HG03439 (cell line): ENCODE measurements at regions not wholly inside any gene's neighbourhood (a gene's known extent, or its start where the extent isn't known, plus 50 kb on each side); places are given as distances from the start of the nearest gene placed in this dataset.
"Not testable (repeated sequence)": the region's sequence is repeated elsewhere in the genome, so short reads cannot be mapped to it uniquely, and the experiment has no call there.

Experiments
- ATAC-seq: cut with Tn5 transposase; IDR thresholded peaks from one replicate; pipeline ENCODE4 v1.9.1; 2021; ENCODE audit warnings: mild to moderate bottlenecking, moderate library complexity; ENCODE audit not compliant: unreplicated experiment

DNA sequence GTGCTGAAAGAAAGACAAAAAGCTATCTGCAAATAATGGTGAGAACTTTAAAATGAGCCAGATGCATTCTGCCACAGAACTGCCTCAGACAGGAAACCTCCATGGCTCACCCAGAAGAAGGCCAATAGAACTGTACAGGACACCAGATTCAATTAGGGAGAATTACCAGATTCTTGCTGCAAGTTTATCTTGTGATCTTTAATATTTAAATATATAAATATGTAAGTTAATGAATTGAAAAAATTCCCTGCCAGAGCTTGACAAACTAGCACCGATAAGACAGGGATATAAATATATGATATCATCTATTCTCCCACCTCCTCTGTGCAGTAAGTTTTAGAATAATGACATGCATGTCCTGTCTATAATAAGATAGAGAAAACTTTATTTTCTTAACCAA is 252.8 kb downstream of the PLK2 start:
- no peak for ATAC-seq

DNA sequence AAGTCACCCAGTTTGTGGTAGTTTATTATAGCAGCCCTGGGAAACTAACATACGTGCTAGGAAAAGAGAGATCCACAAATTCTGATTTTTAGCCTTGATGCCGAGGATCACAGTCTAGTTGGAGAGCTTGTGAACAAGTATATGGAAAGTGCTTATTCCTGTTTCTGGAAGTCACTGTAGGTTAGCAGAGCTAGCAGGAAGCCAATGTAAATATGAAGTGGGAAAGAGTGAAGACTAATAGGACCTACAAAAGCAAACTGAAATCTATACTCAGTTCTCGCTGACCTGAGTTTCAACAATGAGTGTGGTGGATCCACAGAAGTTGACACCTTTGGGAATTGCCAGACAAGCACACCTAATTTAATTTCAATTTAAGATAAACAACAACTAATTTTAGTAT is 254.9 kb downstream of the PLK2 start:
- ATAC-seq = no peak

DNA sequence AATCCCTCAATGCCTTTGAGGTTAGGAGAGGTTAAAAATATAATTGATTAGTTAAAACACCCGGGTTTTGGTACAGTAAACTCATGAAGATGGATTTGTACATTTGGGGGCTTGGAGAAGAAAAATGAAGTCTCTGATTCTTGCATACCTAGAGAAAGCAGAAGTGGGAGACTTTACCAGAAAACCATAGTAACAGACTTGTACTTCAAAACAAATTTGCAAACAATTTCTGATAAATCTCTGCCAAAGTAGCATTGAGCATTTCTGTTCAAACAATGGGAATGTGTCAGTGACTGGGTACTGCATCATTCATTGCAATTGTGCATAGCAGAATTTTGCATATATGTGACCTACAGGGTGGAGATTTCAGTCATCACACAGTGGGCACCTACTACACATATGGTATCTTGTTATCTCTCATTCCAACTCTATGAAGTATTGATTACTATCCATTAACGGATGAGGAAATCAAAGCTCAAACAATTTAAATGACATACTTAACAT is 256.9 kb downstream of the PLK2 start:
- no peak for ATAC-seq

DNA sequence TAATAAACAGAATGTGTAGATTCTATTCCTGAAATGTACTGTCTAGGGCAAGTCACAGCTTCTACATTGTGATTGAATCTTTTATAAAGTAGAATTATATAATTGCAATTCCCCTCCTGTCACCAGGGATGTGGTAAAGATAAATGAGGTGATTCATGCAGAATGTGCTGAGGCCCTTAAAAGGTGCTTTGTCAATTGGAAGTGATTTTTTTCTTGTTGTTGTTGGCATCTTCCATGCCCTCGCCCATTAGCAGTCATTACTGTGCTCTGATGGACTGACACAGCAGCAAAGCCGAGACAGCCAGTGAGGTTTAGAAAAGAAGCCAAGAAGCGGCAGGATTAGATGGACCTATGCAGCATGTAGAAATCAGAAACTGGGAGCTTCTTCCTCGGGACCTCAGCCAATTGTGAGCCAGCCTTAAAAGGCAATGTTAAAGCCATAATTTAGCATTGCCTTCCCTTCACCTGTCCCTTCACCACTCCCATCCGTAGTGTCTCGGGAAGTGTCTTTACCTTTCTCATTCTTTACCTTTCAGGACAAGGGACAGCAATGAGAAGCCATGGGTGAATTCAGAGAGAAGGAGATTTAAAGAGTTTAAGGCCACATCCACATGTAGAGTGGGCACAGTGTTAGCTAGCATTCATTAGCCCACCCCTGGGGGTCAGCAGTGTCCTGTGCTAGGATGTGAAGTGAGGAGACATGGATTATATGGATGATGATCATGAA is 257.8 kb downstream of the PLK2 start:
- ATAC-seq = no peak

DNA sequence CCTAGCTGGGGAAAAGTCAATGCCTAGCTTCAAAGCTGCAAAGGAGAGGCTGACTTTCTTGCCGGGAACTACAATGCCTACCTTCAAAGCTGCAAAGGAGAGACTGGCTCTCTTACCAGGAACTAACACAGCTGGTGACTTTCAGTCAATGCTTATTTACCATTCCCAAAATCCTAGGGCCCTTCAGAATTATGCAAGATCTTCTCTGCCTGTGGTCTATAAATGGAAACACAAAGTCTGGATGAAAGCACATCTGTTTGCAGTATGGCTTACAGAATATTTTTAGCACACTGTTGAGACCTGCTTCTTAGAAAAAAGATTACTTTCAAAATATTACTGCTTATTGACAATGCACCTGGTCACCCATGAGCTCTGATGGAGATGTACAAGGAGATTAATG is 259.4 kb downstream of the PLK2 start:
- ATAC-seq = no peak

DNA sequence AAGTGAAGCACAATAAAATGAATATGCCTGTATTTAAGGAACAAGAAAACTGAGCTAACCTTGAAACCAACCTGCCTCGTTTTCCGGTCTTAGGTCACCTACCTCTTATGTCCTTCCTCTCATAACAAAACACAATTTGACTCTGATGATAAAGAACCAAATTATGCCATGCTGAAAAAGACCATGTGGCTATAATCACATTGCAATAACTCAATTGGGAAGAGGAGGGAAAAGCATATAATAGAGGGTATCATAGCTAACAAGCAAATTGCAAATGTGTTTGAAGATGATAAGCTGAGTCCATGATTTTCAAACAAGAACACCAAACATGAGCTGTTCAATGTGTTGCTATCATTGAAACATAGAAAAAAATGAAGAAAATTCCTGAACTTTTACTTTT is 260.8 kb downstream of the PLK2 start:
- no peak for ATAC-seq

DNA sequence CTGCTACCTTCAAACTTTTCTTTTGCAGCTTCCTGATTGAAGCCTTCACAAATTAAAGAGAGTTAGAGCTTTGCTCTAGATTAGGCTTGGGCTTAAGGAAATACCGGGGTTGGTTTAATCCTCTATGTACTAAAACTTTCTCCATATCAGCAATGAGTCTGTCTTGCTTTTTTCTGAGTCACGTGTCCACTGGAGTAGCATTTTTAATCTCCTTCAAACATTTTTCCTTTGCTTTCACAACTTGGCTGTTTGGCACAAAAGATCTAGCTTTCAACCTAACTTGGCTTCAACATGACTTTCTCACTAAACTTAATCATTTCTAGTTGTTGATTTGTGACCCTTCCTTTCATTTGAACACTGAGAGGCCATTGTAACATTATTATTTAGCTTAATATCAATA is 261.6 kb downstream of the PLK2 start:
- no peak for ATAC-seq

DNA sequence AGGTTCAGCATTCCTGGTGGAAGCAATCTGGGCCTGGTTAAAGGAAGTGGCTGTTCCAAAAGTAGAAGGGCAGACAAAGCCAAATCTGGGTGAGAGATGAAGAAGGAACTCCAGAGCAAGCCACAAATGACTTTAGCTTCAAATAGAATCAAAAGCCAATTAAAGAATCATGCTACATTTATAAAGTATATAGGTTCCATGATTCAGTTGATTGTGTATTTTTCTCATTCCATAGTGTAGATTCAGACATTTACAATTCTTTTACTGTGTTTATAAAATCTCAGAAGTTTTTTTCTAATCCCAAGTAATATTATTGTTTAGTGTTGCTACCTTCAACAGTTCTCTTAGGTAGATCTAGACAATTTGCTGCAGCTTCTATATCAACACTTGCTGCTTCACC is 262.0 kb downstream of the PLK2 start:
- no peak for ATAC-seq

DNA sequence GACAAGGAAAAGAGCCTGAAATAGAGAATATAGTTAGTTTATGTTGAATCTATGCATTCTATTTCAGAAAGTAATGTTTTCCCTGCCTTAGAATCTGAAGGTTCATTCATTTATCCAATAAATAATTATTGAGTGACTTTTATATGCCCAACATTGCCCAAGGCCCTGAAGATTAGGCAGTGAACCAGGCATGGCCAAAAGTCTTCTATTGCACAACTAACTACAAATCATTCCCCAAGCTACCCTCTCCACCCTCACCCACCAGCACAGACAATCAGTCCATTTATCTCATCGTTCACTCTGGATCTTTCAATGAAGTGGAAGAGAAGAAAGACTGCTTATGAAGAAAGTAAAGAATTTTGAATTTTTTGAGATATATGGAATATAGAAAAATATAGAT is 268.4 kb downstream of the PLK2 start:
- no peak for ATAC-seq

DNA sequence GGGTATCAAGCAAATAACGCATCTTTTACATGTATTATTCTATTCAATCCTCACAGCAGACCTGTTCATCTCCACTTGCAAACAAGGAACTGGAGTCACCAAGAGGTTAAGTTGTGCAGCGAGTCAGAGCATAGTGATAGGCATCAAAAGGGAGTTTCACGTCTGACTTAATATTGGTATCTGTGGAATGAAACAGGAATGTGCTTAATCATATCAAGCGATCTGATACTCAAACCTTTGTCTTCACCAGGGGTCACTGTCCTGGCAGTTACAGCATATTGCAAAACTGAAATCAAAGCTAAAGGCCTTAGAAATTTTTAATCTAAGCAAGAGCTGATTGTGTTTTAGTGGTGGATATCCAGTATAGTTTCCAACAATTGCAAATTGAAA is 271.6 kb downstream of the PLK2 start:
- ATAC-seq = no peak

DNA sequence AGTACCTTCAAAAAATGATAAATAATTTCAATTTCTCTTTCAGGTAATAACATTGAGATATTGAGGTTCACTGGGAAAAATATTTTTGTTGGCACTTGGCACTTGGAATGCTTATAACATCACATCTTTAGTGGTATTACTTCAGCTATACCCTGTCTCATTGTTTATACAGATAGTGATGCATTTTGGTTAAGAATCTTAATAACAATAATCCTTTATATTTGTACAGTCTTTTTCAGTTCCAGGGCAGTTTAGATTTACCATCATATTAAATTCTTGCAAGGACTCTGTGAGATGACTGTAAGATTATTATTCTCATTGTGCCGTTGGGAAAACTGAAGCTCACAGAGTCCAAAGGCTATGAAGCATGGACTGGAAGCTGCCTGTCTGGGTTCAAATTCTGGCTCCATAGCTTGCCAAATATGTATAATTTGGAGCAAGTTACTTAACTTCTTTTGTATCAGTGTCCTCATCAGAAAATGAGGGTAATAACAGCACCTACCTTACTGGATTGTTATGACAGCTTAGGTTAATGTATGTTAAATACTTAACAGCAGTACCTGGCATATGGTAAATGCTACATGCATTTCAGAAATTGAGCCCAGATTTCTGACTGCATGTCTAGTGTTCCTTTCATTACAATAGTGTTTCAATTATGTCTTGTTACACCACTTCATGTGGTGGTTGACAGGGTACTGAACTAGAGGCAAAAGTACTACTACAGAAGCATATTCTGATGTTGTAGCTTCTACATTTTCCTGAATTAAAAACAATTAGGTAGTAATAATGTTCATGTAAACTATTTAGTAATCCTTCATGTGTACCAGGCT is 272.2 kb downstream of the PLK2 start:
- no peak for ATAC-seq

DNA sequence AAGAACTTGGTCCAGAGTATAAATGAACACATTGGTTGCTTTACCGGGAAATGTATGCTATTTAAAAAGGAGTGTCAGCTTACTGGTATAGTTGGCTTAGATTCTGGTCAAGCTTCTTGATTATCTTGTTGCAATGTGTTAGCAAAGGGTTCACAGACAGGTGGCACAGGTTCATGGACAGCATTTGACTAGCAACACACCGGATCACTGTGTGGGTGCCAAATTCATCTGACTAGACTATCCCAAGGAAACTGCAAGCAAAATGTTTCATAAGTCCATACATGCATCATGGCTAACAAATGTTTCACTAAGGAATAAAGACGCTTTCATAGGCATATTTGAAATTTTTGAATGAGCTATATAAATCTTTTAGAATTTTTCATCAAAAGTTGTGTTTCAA is 274.1 kb downstream of the PLK2 start:
- no peak for ATAC-seq

DNA sequence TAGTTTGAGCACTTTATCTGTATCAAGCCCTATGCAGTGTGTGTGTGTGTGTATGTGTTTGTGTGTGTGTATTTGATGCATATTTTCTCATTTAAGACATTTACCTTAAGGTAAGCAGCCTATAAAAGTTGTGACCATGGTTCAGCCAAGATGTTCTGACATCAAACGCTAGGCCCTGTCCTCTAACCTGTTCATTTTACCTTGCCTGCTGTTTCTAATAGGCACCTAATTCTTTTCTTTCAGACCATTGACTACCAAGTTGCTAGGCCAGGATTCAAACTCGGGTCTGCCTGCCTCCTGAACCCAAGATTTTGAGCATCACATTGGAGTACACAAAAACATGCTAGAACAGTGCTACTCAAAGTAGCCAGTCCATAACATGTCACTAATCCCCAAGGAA is 274.5 kb downstream of the PLK2 start:
- no peak for ATAC-seq

DNA sequence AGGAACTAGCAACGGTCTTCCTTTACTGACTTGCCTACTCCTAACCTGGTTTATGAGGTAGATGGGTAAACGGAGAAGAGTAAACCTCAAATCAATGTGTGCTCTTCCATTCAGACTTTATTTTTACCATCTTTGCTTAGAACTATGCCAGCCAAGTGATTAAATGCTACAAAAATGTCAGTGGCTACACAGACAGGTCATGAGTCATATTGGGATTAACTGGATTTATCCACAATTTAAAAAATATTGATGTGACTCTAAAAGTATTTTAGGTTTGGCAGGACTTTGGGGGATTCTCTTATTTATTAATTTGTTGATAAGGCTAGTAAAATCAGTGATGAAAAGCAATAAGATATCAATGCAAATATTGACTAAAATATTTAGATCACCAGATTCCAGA is 275.0 kb downstream of the PLK2 start:
- no peak for ATAC-seq

DNA sequence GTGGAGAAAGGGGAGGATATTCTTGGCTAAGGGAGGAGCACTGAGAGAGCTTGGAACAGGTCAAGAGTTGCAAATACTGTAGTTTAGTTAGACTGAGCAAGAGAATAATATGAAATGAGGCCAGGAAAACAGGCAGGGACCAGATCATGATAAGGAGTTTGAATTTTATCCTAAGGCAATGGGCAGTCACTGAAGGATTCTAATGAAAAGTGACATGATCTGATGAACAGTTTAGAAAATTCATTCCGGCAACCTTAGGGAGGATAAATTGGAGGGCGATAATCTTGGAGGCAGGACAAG is 276.1 kb downstream of the PLK2 start:
- no peak for ATAC-seq

DNA sequence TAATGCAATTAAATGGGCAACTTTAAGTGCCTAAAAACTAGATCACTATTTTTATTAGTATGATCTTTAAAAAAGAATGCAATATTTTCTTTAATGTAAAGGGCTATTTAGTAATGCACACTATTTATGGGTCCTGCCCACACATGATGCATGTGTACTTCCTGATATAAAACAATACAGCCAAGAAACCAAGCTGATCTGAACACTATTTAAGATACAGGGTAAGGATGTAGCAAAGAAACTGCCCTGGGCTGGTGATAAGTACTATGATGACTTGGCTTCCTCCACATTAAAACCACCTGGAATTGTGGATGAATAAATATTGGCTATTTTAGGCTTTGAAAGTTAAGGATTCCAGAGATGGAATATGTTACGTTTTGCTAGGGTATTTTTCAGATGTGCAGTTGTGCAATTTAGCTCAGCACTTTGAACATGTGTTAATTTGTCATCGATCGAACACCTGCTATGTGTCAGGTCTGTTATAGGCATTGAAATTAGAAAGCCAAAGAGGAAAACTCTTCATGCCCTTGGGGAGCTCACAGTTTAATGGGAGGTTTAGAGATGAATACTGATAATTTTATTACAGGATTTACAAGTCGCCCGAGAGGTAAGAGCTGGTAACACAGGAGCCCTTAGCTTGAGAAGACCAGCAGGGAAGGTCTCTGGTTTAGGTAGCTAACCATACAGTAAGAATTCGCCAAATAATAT is 276.7 kb downstream of the PLK2 start:
- no peak for ATAC-seq

DNA sequence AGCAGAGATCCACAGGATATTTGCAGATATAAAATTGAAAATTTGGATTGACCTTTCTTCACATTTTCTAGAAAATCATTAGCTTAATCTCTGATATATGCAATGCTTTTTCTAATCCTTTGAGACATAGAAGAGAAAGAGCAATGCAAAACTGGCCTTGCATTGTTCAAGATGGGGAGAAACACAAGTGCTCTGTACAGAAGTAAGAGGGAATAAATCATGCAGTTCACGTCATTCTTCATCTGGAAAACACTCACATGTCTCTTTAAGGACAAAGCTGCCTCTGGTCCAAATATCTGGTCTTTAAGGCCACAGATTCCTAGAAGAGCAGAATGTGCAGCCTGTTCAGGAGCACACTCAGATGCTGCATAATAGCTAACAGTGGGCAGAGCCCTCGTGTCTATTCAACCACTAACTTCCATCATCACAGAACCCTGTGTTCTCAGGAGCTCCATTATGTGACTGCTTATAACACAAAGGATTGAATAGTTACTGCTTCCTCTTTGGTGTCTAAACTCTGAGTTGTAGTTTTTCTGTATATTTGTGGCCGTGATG is 277.5 kb downstream of the PLK2 start:
- no peak for ATAC-seq

DNA sequence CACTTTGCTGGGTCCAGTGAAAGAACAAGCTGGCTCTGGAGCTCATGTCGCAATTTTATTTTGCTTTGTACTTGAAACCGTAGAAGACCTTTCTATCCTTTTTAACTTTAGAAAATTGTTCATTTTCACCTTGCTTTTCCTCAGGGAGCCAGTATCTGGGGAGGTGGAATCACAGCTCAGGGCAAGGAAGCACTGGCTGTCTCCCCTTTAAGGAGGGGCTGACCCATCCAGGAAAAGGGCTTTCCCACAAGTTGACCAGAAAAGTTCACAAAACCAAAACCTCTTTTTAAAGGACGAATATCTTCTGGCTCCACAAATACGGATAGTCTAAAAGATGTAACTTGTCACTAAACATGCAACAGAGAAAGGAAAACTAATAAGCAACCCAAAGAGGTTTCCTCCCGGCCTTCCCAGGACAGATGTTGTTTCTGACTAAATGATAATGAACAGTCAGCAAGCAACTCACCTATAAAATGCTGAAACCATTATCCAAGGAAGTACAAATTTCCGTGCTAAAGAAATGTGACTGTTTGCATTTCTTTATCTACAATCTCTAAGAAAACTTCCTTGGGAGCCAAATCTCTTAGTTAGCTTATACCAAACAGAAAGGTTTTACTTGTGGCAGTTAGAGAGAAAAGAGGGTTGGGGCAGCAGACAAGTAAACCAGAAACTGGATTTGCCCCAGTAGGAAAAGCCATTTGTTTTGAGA is 278.2 kb downstream of the PLK2 start:
- ATAC-seq = no peak

DNA sequence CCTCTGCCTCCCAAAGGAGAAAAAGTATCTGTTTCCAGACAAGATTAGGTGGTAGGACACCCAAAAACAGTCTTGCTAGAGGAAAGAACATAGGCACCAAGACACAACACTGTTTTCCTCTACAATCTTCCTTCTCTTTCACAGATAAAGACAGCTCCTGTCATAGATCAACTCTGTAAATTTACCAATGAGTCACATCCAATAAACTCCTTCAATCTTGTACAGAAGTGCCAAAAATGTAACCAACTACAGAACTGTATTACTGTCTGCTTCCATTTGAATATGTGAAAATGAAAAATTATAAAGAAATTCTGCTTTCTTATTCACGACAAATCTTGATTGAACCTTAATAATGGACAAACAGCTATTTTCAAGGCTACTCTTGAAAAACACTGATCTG is 286.9 kb downstream of the PLK2 start:
- no peak for ATAC-seq

DNA sequence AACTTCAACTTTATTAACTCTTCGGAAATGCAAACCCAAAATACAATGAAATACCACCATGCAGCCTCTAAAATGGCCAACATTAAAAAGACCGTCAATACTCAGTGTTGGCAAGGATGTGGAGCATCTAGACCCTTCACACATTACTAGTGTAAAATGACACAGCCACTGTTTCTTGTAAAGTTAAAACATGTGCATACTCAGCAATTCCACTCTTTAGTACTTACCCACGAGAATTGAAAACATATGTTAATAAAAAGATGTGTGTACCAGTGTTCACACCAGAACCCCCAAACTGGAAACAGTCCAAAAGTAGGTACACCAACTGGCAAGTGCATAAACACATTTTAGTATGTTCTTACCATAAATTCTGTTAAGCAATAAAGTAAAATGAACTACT is 294.7 kb downstream of the PLK2 start:
- no peak for ATAC-seq

DNA sequence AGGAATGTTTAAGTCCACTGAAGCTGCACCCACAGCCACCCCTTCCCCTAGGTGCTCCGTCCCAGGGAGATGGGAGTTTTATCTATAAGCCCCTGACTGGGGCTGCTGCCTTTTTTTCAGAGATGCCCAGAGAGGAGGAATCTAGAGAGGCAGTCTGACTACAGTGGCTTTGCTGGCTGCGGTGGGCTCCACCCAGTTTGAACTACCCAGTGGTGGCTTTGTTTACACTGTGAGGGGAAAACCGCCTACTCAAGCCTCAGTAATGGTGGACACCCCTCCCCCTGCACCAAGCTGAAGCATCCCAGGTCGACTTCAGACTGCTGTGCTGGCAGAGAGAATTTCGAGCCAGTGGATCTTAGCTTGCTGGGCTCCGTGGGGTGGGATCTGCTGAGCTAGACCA is 298.0 kb downstream of the PLK2 start:
- ATAC-seq = not testable (repeated sequence)
